ENCODE measurements at regions not wholly inside any gene's neighbourhood (a gene's known extent, or its start where the extent isn't known, plus 50 kb on each side); places are given as distances from the start of the nearest gene placed in this dataset.

DNA sequence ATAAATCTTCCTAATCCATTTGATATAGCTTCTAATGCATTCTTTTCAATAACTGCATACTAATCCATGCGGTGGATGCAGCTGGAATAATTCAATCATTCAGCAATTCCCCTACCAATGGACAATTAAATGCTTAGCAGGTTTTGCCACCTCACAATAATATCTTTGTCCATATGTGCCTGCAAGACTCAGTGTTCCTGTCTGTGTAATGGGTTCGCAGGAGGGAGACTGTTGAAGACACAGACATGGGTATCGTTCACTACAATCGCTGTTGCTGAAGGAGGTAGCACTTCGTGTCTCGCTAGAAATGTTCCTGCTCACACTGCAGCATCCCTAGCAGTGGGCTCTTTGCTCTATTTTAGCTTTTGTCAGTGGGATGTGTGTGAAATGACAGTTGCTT is 214.4 kb downstream of the MED10 start:
- Histone ChIP-seq H3K27me3 (no peaks in the 10 kb centered on the region), H3K36me3 (no peaks in the 10 kb centered on the region), H3K9me3 (no peaks in the 10 kb centered on the region), H3K4me1 (no peaks in the 10 kb centered on the region), H3K27ac (no peak overlapping the region), H3K4me3 (no peak overlapping the region)
- TF ChIP-seq CTCF (IDR thresholded peaks at IDR 0.05): no peak
- DNase-seq (ENCODE audit: low spot score): no peak

GRCh38 chr5:6162175-6162574 is 216.2 kb downstream of the MED10 start:
- no peaks in the 10 kb centered on the region for H3K27me3 ChIP-seq
- DNase-seq (ENCODE audit: low spot score): no peak
- no peaks in the 10 kb centered on the region for H3K9me3 ChIP-seq
- no peak overlapping the region for H3K4me3 ChIP-seq
- H3K4me1 ChIP-seq: no peaks in the 10 kb centered on the region
- no peak for TF ChIP-seq CTCF (IDR thresholded peaks at IDR 0.05)
- H3K27ac ChIP-seq: no peak overlapping the region
- no peaks in the 10 kb centered on the region for H3K36me3 ChIP-seq

- no peak for TF ChIP-seq CTCF (IDR thresholded peaks at IDR 0.05)
- Histone ChIP-seq H3K27ac (no peak overlapping the region), H3K4me3 (no peak overlapping the region), H3K9me3 (no peaks in the 10 kb centered on the region), H3K36me3 (no peaks in the 10 kb centered on the region), H3K4me1 (no peaks in the 10 kb centered on the region), H3K27me3 (no peaks in the 10 kb centered on the region)
- no peak for DNase-seq (ENCODE audit: low spot score)
Observed at GRCh38 chr5:6161257-6161656, 217.1 kb downstream of the MED10 start.

DNA sequence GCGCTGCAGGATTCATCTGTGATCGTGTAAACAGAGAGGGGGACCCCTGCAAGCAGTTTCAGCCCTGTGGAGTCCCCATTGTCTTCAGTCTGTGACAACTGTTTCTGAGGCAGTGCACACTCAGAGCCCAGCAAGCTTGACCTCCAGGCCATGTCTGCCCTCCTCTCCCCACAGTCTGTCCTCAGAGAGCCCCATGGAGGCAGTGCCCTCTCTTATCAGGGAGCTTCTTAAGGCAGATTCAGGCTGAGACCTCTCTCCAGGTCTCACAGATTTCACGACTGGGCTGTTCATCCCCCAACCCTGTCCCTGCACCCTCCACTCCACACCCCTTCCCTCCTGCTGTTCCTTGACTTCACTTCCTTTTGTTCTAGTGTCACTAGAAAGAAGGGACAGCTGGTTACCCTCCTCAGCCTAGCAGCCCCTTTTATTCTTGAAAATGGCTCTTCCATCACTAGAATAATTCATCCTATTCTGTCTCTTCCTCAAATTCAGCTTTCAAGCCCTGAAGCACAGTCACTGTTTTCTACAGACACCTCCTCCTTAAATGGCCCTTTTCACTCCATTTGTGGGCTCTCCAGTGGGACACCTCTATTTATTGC is 218.4 kb downstream of the MED10 start:
- Histone ChIP-seq H3K27me3 (no peaks in the 10 kb centered on the region), H3K9me3 (no peaks in the 10 kb centered on the region), H3K27ac (no peak overlapping the region), H3K4me1 (no peaks in the 10 kb centered on the region), H3K36me3 (no peaks in the 10 kb centered on the region), H3K4me3 (no peak overlapping the region)
- no peak for DNase-seq (ENCODE audit: low spot score)
- no peak for TF ChIP-seq CTCF (IDR thresholded peaks at IDR 0.05)

DNA sequence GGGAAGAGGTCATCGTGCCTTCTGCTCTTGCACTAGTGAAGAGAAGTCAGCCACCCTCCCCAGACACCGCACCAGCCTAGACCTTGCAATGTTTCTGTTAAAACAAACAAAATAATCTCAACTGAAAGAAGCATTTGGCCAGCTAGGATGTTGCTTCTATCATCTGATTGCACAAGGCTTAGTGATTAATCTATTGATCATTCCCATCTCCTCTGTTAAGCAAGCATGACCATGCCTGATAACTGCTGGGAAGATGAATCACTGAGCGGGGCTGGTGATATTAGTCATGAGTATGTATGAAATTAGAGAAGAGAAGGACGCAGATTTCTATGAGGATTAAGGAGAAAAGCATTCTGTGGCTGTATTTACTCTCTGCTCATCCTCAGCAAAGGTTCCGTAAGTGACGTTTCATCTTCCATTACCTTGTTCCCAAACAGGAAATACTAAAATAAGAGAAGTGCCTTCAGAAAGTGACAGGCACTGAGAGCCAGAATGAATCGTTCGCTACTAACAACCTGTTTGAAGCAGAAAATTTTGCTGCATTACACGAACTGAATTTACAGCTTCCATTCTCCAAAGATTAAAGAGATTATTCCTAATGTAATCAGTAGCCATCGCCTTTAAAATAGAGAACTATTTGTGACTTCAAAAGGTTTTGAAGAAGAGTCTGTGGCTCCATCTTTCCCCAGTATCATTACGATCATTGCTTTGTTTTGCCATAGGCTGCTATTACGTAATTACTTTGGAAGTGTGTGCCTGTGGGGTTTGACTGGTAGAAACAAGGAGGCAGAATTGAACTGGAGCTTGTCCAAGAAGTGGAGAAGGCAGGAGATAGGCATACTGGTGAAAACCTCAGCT is 219.1 kb downstream of the MED10 start:
- Histone ChIP-seq H3K27me3 (no peaks in the 10 kb centered on the region), H3K9me3 (no peaks in the 10 kb centered on the region), H3K36me3 (no peaks in the 10 kb centered on the region), H3K4me1 (no peaks in the 10 kb centered on the region), H3K4me3 (no peak overlapping the region), H3K27ac (no peak overlapping the region)
- DNase-seq (ENCODE audit: low spot score): no peak
- TF ChIP-seq CTCF (IDR thresholded peaks at IDR 0.05): no peak

All from right atrium auricular region (tissue), 2 donors.